ENCODE measurements at regions not wholly inside any gene's neighbourhood (a gene's known extent, or its start where the extent isn't known, plus 50 kb on each side); places are given as distances from the start of the nearest gene placed in this dataset.

- Histone ChIP-seq H3K27ac (no peak overlapping the region), H3K4me3 (no peak overlapping the region), H3K9ac (ENCODE audit: low read depth in 2 of 2, low read length in 2 of 2) (no peak overlapping the region), H3K27me3 (no peaks in the 10 kb centered on the region), H3K4me1 (no peaks in the 10 kb centered on the region), H3K36me3 (no peaks in the 10 kb centered on the region), H3K9me3 (no peaks in the 10 kb centered on the region)
- intact Hi-C loops (cut with DNase I): no loop called here
- no peak for DNase-seq
- no peak for TF ChIP-seq CTCF (IDR thresholded peaks at IDR 0.05)
Observed at GRCh38 chr3:43966126-43966525, 275.4 kb downstream of the ABHD5 start.

- Histone ChIP-seq H3K9me3 (no peaks in the 10 kb centered on the region), H3K4me1 (no peaks in the 10 kb centered on the region), H3K9ac (ENCODE audit: low read depth in 2 of 2, low read length in 2 of 2) (no peak overlapping the region), H3K27me3 (no peaks in the 10 kb centered on the region), H3K4me3 (no peak overlapping the region), H3K36me3 (no peaks in the 10 kb centered on the region), H3K27ac (no peak overlapping the region)
- TF ChIP-seq CTCF (IDR thresholded peaks at IDR 0.05): no peak
- intact Hi-C loops (cut with DNase I): no loop called here
- no peak for DNase-seq
Observed at GRCh38 chr3:43966530-43966929, 275.2 kb upstream of the TOPAZ1 start.

- Histone ChIP-seq H3K27me3 (no peaks in the 10 kb centered on the region), H3K36me3 (no peaks in the 10 kb centered on the region), H3K4me3 (no peak overlapping the region), H3K27ac (no peak overlapping the region), H3K9ac (ENCODE audit: low read depth in 2 of 2, low read length in 2 of 2) (no peak overlapping the region), H3K9me3 (no peaks in the 10 kb centered on the region), H3K4me1 (no peaks in the 10 kb centered on the region)
- intact Hi-C loops (cut with DNase I): no loop called here
- no peak for DNase-seq
- no peak for TF ChIP-seq CTCF (IDR thresholded peaks at IDR 0.05)
Observed at GRCh38 chr3:43968465-43968864, 273.2 kb upstream of the TOPAZ1 start.

- no peaks in the 10 kb centered on the region for H3K27me3 ChIP-seq
- intact Hi-C loops (cut with DNase I): no loop called here
- TF ChIP-seq CTCF (IDR thresholded peaks at IDR 0.05): no peak
- no peak overlapping the region for H3K9ac ChIP-seq (ENCODE audit: low read depth in 2 of 2, low read length in 2 of 2)
- H3K27ac ChIP-seq: no peak overlapping the region
- H3K9me3 ChIP-seq: no peaks in the 10 kb centered on the region
- H3K36me3 ChIP-seq: no peaks in the 10 kb centered on the region
- no peaks in the 10 kb centered on the region for H3K4me1 ChIP-seq
- no peak overlapping the region for H3K4me3 ChIP-seq
- DNase-seq: no peak
Observed at GRCh38 chr3:43969944-43970343, 271.7 kb upstream of the TOPAZ1 start.

GRCh38 chr3:43970351-43970750 lies 271.3 kb upstream of the TOPAZ1 start:
- no peak overlapping the region for H3K9ac ChIP-seq (ENCODE audit: low read depth in 2 of 2, low read length in 2 of 2)
- no peak overlapping the region for H3K4me3 ChIP-seq
- intact Hi-C loops (cut with DNase I): no loop called here
- H3K4me1 ChIP-seq: no peaks in the 10 kb centered on the region
- H3K36me3 ChIP-seq: no peaks in the 10 kb centered on the region
- DNase-seq: no peak
- H3K27me3 ChIP-seq: no peaks in the 10 kb centered on the region
- no peak overlapping the region for H3K27ac ChIP-seq
- H3K9me3 ChIP-seq: no peaks in the 10 kb centered on the region
- TF ChIP-seq CTCF (IDR thresholded peaks at IDR 0.05): no peak

GRCh38 chr3:43970920-43971319 lies 270.8 kb upstream of the TOPAZ1 start:
- Histone ChIP-seq H3K9ac (ENCODE audit: low read depth in 2 of 2, low read length in 2 of 2) (no peak overlapping the region), H3K27me3 (no peaks in the 10 kb centered on the region), H3K4me1 (no peaks in the 10 kb centered on the region), H3K4me3 (no peak overlapping the region), H3K36me3 (no peaks in the 10 kb centered on the region), H3K27ac (no peak overlapping the region), H3K9me3 (no peaks in the 10 kb centered on the region)
- intact Hi-C loops (cut with DNase I): no loop called here
- no peak for TF ChIP-seq CTCF (IDR thresholded peaks at IDR 0.05)
- DNase-seq: no peak

Measured in colonic mucosa (tissue), 4 donors.